Astrocyte of the spinal cord (primary cell): ENCODE measurements at regions not wholly inside any gene's neighbourhood (a gene's known extent, or its start where the extent isn't known, plus 50 kb on each side); places are given as distances from the start of the nearest gene placed in this dataset.

Experiments used
- DNase-seq: peaks from one replicate; pipeline ENCODE4 v3.0.0; 2011; ENCODE audit warnings: low read depth, low spot score
- H3K4me3 ChIP-seq: 2 replicates; pipeline ENCODE4 v1.5.1; 2011; ENCODE audit warnings: low read depth, mild to moderate bottlenecking, low read length, moderate library complexity
- CTCF ChIP-seq: IDR thresholded peaks from 2 replicates; pipeline ENCODE4 v1.5.1; 2012; ENCODE audit warnings: low read depth, mild to moderate bottlenecking, low read length, inconsistent platforms
- in situ Hi-C: cut with HindIII; loops from 2 replicates; pipeline ENCODE4 v1.10.0; 2017; ENCODE audit warnings: low sequenced_read_pairs

DNA sequence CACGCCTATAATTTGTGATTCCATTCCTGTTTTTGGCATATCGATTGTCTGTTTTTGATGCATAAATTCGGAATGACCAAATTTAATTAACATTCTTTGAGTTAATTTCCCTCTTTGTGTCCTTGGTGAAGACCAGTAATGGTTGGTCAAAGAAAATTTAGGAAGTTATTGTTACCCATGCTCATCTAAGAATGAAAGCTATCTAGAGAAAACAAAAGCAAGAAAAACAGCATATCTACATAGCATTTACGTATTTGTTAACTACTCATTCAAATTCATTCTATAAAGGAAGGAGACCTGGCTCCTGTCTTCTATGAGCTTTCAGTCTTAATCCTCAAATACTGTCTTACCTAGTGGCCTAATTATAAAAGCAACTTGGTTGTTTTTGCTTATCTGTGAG lies 59.2 kb upstream of the CHST9 start:
- in situ Hi-C loops: no loop called here
- no peak for TF ChIP-seq CTCF
- no peak for DNase-seq
- no peak overlapping the region for H3K4me3 ChIP-seq

DNA sequence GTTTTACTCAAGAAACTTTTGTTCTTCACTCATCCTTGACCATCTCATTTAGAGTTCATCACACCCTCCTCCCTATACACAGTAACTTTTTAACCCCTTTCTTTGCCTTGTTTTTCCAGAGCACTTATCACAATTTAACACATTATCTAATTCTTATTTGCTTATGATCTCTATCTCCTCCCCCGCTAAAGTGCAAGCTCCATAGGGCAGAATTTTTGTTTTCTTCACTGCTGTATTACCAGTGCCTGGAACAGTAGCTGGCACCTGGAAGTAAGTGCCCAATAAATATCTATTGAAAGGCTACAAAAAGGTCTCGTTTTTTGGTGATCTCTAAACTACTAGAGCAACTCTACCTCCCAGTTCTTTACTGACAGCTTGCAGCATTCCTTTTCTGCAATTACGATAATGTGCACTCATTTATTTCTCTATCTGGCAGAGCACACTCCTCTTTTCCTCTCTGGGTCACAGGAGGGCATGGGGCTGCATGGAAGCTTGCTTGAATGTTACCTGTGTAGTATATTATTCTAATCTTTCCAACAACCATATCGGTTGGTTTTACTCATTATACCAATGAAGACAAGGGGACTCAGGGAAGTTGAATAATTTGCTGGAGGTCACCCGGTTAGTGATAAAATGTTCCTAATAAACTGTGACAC lies 57.4 kb upstream of the CHST9 start:
- TF ChIP-seq CTCF: no peak
- no peak overlapping the region for H3K4me3 ChIP-seq
- DNase-seq: no peak
- in situ Hi-C loops: no loop called here

GRCh38 chr18:27240383-27240782 lies 55.3 kb upstream of the CHST9 start:
- H3K4me3 ChIP-seq: no peak overlapping the region
- TF ChIP-seq CTCF: no peak
- in situ Hi-C loops: no loop called here
- DNase-seq: no peak

- no peak for TF ChIP-seq CTCF
- DNase-seq: no peak
- no peak overlapping the region for H3K4me3 ChIP-seq
- in situ Hi-C loops: no loop called here
Observed at GRCh38 chr18:27239669-27240068, 54.6 kb upstream of the CHST9 start.

DNA sequence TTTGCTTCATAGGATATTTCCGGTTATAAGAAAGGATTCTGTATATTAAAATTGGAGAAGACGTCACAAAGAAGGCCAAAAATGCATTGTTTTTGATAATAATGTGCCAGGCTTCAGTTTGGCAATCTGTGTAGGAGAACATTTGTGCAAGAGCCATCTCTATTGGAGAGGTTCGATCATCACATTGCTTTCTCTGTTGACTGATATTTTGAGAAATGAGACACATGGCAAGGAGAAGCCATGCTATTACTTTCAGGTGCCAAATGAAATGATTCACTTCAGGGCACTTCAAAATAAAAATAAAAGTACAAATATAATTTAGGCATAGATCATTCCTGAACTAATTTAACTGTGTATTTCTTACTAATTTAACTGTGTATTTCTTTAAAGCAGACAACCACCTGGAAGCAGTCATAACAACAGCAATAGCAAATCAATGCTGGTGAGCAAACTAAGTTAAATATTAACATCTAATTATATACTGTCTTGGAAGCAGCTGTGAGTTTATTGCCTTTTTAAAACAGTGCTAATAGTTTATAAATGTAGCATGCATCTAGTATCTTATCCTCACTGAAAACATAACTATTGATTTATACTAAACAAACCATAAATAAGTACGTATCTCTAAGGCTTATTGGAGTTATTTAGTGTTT lies 50.2 kb upstream of the CHST9 start:
- no peak for DNase-seq
- no peak for TF ChIP-seq CTCF
- H3K4me3 ChIP-seq: no peak overlapping the region
- in situ Hi-C loops: no loop called here
